Panc1 (cell line): ENCODE measurements at regions not wholly inside any gene's neighbourhood (a gene's known extent, or its start where the extent isn't known, plus 50 kb on each side); places are given as distances from the start of the nearest gene placed in this dataset.

Experiments used
- ATAC-seq: fragments of 200-7000 bp; cut with Tn5 transposase; 2 replicates; pipeline ENCODE4 v1.9.1; 2020; ENCODE audit warnings: mild to moderate bottlenecking, moderate library complexity
- BruUV-seq: library from RNA; stranded (reverse); fragments of 400-500 nt; replicated peaks from 2 replicates; lab custom pipeline; 2021; lab: Mats Ljungman, UMichigan
- CTCF ChIA-PET: fragments of 300-600 bp; sonication (Branson Sonifier 250); formaldehyde crosslinking; loops from one replicate; lab custom pipeline; 2022; ENCODE audit warnings: antibody characterized with exemption; lab: Charles Lee
- POLR2A ChIA-PET: fragments of 300-600 bp; sonication (Branson Sonifier 250); formaldehyde crosslinking; loops from one replicate; lab custom pipeline; 2022; ENCODE audit warnings: antibody characterized with exemption; lab: Charles Lee
- DNase-seq: peaks from one replicate; pipeline ENCODE4 v3.0.0-alpha.2; 2010; ENCODE audit warnings: low read depth, low spot score
- H3K27ac ChIP-seq: 2 replicates; pipeline ENCODE4 v1.5.1; 2011; ENCODE audit warnings: mild to moderate bottlenecking, low read length, inconsistent platforms
- H3K27me3 ChIP-seq: fragments of 200-500 bp; sonication (Bioruptor generic); 2 replicates; pipeline ENCODE4 v1.6.0; 2014; ENCODE audit warnings: low read length, inconsistent platforms; ENCODE audit not compliant: control insufficient read depth, insufficient read depth
- H3K36me3 ChIP-seq: fragments of 200-500 bp; sonication (Bioruptor generic); 2 replicates; pipeline ENCODE4 v1.5.1; 2014; ENCODE audit warnings: inconsistent platforms, mild to moderate bottlenecking, low read length, moderate library complexity; ENCODE audit not compliant: control insufficient read depth, insufficient read depth
- H3K4me1 ChIP-seq: 2 replicates; pipeline ENCODE4 v1.5.1; 2011; ENCODE audit warnings: inconsistent platforms, mild to moderate bottlenecking, low read length, moderate library complexity; ENCODE audit not compliant: control insufficient read depth, insufficient read depth
- H3K4me3 ChIP-seq, 2 experiments: 2 replicates each; pipeline ENCODE4 v1.5.1; 2011 to 2012; ENCODE audit warnings: low read depth in 2 of 2, low read length in 2 of 2, mild to moderate bottlenecking in 2 of 2, inconsistent platforms in 1 of 2, moderate library complexity in 1 of 2
- H3K9me3 ChIP-seq: fragments of 200-500 bp; sonication (Bioruptor generic); 2 replicates; pipeline ENCODE4 v1.5.1; 2014; ENCODE audit warnings: low read depth, mild to moderate bottlenecking, inconsistent platforms, low read length, moderate library complexity; ENCODE audit not compliant: control insufficient read depth, insufficient read depth
- POLR2AphosphoS5 ChIP-seq: IDR thresholded peaks from 2 replicates; pipeline ENCODE4 v1.6.1; 2012; ENCODE audit warnings: mild to moderate bottlenecking, low read depth, low read length, moderate library complexity
- SIN3A ChIP-seq: IDR thresholded peaks from 2 replicates; pipeline ENCODE4 v1.6.1; 2012; ENCODE audit warnings: low read depth, mild to moderate bottlenecking, low read length, moderate library complexity, borderline replicate concordance; ENCODE audit not compliant: insufficient read depth
- TCF7L2 ChIP-seq: IDR thresholded peaks from 2 replicates; pipeline ENCODE4 v1.6.1; 2011; ENCODE audit warnings: mild to moderate bottlenecking, low read depth, low read length, inconsistent platforms
- in situ Hi-C: cut with HindIII; loops from 2 replicates; pipeline ENCODE4 v1.10.0; 2016; ENCODE audit warnings: low sequenced_read_pairs, low pct_unique_long_range_greater_than_20kb
- intact Hi-C: fragments of 100-400 bp; cut with micrococcal nuclease; formaldehyde crosslinking; loops from one replicate; pipeline ENCODE4 v1.10.0; 2022; ENCODE audit not compliant: unreplicated experiment
- TF ChIP-seq, protein P1 (sequence below), 2 experiments: IDR thresholded peaks; 2 replicates each; pipeline ENCODE4 v1.6.1; 2011 to 2012; ENCODE audit warnings: low read depth in 2 of 2, control low read depth in 1 of 2, low read length in 1 of 2, mild to moderate bottlenecking in 1 of 2, moderate library complexity in 1 of 2; ENCODE audit not compliant: insufficient read depth in 1 of 2
- TF ChIP-seq, protein P2 (sequence below): fragments of 450-650 bp; IDR thresholded peaks from 2 replicates; pipeline ENCODE4 v1.5.1; 2017; ENCODE audit warnings: mild to moderate bottlenecking

DNA sequence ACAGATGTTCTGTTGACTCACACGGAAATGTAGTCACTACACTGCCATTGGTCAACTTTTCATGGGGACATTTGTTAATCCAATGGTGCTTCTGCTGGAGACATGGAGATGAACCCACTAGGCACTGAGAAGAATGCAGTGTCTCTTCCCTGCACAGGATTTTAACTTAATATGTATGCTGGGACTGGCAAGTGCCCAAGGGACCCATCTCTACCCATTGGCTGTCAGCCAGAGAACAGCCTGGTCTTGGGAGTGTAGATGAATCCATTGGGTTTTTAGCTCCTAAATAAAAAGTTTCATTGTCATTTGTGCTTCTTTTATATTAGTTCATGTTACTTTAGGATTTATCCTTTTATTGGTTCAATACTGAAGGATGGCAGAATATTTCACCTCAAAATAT, 195.8 kb upstream of the CDH6 start:
- no peaks in the 10 kb centered on the region for H3K4me1 ChIP-seq
- ATAC-seq (no peak), DNase-seq (no peak)
- CTCF ChIA-PET = no interaction called here
- BruUV-seq = no TSS peak
- H3K4me3 ChIP-seq = no peak overlapping the region
- no peak overlapping the region for H3K27ac ChIP-seq
- POLR2A ChIA-PET = no interaction called here
- intact Hi-C loops = no loop called here
- H3K36me3 ChIP-seq = no peaks in the 10 kb centered on the region
- no peaks in the 10 kb centered on the region for H3K9me3 ChIP-seq
- in situ Hi-C loops = no loop called here
- H3K27me3 ChIP-seq = no peaks in the 10 kb centered on the region
- TF ChIP-seq, protein P1, sequence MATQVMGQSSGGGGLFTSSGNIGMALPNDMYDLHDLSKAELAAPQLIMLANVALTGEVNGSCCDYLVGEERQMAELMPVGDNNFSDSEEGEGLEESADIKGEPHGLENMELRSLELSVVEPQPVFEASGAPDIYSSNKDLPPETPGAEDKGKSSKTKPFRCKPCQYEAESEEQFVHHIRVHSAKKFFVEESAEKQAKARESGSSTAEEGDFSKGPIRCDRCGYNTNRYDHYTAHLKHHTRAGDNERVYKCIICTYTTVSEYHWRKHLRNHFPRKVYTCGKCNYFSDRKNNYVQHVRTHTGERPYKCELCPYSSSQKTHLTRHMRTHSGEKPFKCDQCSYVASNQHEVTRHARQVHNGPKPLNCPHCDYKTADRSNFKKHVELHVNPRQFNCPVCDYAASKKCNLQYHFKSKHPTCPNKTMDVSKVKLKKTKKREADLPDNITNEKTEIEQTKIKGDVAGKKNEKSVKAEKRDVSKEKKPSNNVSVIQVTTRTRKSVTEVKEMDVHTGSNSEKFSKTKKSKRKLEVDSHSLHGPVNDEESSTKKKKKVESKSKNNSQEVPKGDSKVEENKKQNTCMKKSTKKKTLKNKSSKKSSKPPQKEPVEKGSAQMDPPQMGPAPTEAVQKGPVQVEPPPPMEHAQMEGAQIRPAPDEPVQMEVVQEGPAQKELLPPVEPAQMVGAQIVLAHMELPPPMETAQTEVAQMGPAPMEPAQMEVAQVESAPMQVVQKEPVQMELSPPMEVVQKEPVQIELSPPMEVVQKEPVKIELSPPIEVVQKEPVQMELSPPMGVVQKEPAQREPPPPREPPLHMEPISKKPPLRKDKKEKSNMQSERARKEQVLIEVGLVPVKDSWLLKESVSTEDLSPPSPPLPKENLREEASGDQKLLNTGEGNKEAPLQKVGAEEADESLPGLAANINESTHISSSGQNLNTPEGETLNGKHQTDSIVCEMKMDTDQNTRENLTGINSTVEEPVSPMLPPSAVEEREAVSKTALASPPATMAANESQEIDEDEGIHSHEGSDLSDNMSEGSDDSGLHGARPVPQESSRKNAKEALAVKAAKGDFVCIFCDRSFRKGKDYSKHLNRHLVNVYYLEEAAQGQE (IDR thresholded peaks at IDR 0.05; ENCODE audit: insufficient read depth in 1 of 2, low read depth in 2 of 2, low read length in 1 of 2) = no peak
- no peak for TF ChIP-seq POLR2AphosphoS5
- no peak for TF ChIP-seq TCF7L2
- TF ChIP-seq, protein P2, sequence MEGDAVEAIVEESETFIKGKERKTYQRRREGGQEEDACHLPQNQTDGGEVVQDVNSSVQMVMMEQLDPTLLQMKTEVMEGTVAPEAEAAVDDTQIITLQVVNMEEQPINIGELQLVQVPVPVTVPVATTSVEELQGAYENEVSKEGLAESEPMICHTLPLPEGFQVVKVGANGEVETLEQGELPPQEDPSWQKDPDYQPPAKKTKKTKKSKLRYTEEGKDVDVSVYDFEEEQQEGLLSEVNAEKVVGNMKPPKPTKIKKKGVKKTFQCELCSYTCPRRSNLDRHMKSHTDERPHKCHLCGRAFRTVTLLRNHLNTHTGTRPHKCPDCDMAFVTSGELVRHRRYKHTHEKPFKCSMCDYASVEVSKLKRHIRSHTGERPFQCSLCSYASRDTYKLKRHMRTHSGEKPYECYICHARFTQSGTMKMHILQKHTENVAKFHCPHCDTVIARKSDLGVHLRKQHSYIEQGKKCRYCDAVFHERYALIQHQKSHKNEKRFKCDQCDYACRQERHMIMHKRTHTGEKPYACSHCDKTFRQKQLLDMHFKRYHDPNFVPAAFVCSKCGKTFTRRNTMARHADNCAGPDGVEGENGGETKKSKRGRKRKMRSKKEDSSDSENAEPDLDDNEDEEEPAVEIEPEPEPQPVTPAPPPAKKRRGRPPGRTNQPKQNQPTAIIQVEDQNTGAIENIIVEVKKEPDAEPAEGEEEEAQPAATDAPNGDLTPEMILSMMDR = no peak
- TF ChIP-seq SIN3A = no peak

DNA sequence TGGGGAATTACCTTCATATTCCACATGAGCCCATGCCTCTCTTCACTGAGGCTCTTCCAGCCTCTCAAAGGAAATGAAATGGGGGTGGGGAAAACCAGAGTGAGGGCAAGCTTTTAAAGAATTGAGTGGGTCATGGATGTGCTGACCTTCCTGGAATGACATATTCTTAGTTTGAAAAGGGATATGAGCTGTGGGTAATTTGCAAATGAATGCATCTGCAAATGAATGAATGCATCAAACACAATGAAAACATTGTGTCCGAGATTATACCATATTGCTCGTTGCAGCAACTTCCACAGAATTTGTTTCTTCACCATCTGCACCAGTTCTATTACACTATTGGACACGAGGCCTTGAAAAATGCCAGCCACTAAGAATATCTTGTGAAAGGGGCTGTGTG, 198.6 kb upstream of the CDH6 start:
- DNase-seq = no peak
- no peak for ATAC-seq
- Histone ChIP-seq H3K27me3 (no peaks in the 10 kb centered on the region), H3K4me3 (no peak overlapping the region), H3K4me1 (no peaks in the 10 kb centered on the region), H3K27ac (no peak overlapping the region), H3K9me3 (no peaks in the 10 kb centered on the region), H3K36me3 (no peaks in the 10 kb centered on the region)
- no peak for TF ChIP-seq SIN3A
- TF ChIP-seq, protein P1 (IDR thresholded peaks at IDR 0.05; ENCODE audit: insufficient read depth in 1 of 2, low read depth in 2 of 2, low read length in 1 of 2) = no peak
- TF ChIP-seq TCF7L2 = no peak
- no peak for TF ChIP-seq POLR2AphosphoS5
- TF ChIP-seq, protein P2 = no peak
- POLR2A ChIA-PET = no interaction called here
- no TSS peak for BruUV-seq
- intact Hi-C loops = no loop called here
- CTCF ChIA-PET = no interaction called here
- in situ Hi-C loops = no loop called here
